ENCODE measurements at regions not wholly inside any gene's neighbourhood (a gene's known extent, or its start where the extent isn't known, plus 50 kb on each side); places are given as distances from the start of the nearest gene placed in this dataset.

- Histone ChIP-seq H2AK5ac (ENCODE audit: insufficient read length, low read length) (no peak overlapping the region), H4K20me1 (ENCODE audit: control insufficient read depth, insufficient read depth, insufficient read length) (no peaks in the 10 kb centered on the region), H2BK5ac (ENCODE audit: insufficient read length, low read length) (no peak overlapping the region), H3K56ac (ENCODE audit: insufficient read length, low read depth, low read length) (no peak overlapping the region), H3K23ac (ENCODE audit: insufficient read length, low read depth, low read length) (no peak overlapping the region), H3K79me1 (ENCODE audit: insufficient read depth, low read depth, low read length, poor library complexity, severe bottlenecking) (no peaks in the 10 kb centered on the region), H2BK15ac (ENCODE audit: low read depth, low read length) (no peak overlapping the region), H3K4ac (ENCODE audit: low read depth, low read length) (no peak overlapping the region), H3K4me2 (ENCODE audit: insufficient read depth, insufficient read length, low read length) (no peak overlapping the region), H2BK120ac (ENCODE audit: low read depth, low read length, poor library complexity, severe bottlenecking) (no peak overlapping the region), H3K79me2 (ENCODE audit: insufficient read depth, low read length) (no peaks in the 10 kb centered on the region), H3K18ac (ENCODE audit: insufficient read length, low read depth, low read length) (no peak overlapping the region), H4K8ac (replicated peaks; ENCODE audit: insufficient read length, low read depth, low read length) (no peak overlapping the region), H2BK20ac (ENCODE audit: low read depth, low read length, poor library complexity, severe bottlenecking) (no peak overlapping the region), H2BK12ac (ENCODE audit: insufficient read length, low read depth, low read length) (no peak overlapping the region), H3K27me3 (ENCODE audit: insufficient read depth, low read length) (no peaks in the 10 kb centered on the region), H3K14ac (ENCODE audit: insufficient read depth, low read length) (no peak overlapping the region), H3K9me3 (ENCODE audit: control insufficient read depth, low read depth, low read length) (no peaks in the 10 kb centered on the region), H4K91ac (ENCODE audit: insufficient read length, low read depth, low read length) (no peak overlapping the region), H3K4me1 (ENCODE audit: insufficient read depth, low read length) (no peaks in the 10 kb centered on the region), H3K9ac (ENCODE audit: extremely low read depth, insufficient read length, low read length) (no peak overlapping the region), H2AFZ (ENCODE audit: low read length) (no peak overlapping the region), H3T11ph (ENCODE audit: low read length) (no peak overlapping the region), H3K23me2 (ENCODE audit: insufficient read length, low read depth, low read length, poor library complexity, severe bottlenecking) (no peaks in the 10 kb centered on the region), H3K27ac (ENCODE audit: insufficient read length, low read depth, low read length) (no peak overlapping the region), H4K5ac (ENCODE audit: insufficient read length, low read depth, low read length) (no peak overlapping the region)
- DNase-seq: no peak
- no peaks in the 10 kb centered on the region for H3K36me3 Mint-ChIP-seq (ENCODE audit: insufficient read depth in 1 of 3, low read depth in 3 of 3)
- no peak overlapping the region for H3K4me3 Mint-ChIP-seq
- no peak overlapping the region for H3K27ac Mint-ChIP-seq
- H3K4me1 Mint-ChIP-seq: peaks cover 6% of the 10 kb centered on the region in 2 experiments; a peak in 3 of 4 replicates
- no peak for TF ChIP-seq CTCF (conservative IDR thresholded peaks at IDR 0.05)
- no peaks in the 10 kb centered on the region for H3K9me3 Mint-ChIP-seq
- no CpG with 5 or more reads among the region's 7 CpGs for WGBS (ENCODE audit: extremely low coverage, insufficient read length, low lambda C conversion rate)
- H3K27me3 Mint-ChIP-seq (ENCODE audit: low read depth): no peaks in the 10 kb centered on the region
Observed at GRCh38 chr6:79861023-79861422, 86.3 kb downstream of the ELOVL4 start.

Data from H9 (cell line).